Right atrium auricular region (tissue), 2 donors: ENCODE measurements at regions not wholly inside any gene's neighbourhood (a gene's known extent, or its start where the extent isn't known, plus 50 kb on each side); places are given as distances from the start of the nearest gene placed in this dataset.
"Not testable (repeated sequence)": the region's sequence is repeated elsewhere in the genome, so short reads cannot be mapped to it uniquely, and the experiment has no call there.

Experiments
- DNase-seq: peaks from one replicate; pipeline ENCODE4 v3.0.0-alpha.2; 2019; ENCODE audit warnings: low spot score
- H3K27ac ChIP-seq, 2 donors: fragments of 200-600 bp; sonication (generic); 1 replicate in 1 of 2; 2 replicates in 1 of 2; pipeline ENCODE4 v1.5.1; 2016 to 2019
- H3K27me3 ChIP-seq, 2 donors: fragments of 200-600 bp; sonication (generic); one replicate each; pipeline versions ENCODE4 v1.5.1 to v1.6.0; 2017 to 2019
- H3K36me3 ChIP-seq: fragments of 200-600 bp; sonication (generic); one replicate; pipeline ENCODE4 v1.5.1; 2016
- H3K4me1 ChIP-seq, 2 donors: fragments of 200-600 bp; sonication (generic); one replicate each; pipeline versions ENCODE4 v1.5.1 to v1.6.0; 2017 to 2019
- H3K4me3 ChIP-seq, 2 donors: fragments of 200-600 bp; sonication (generic); 1 replicate in 1 of 2; 2 replicates in 1 of 2; pipeline ENCODE4 v1.5.1; 2017 to 2019; ENCODE audit warnings: mild to moderate bottlenecking in 1 of 2, moderate library complexity in 1 of 2
- H3K9me3 ChIP-seq, 2 donors: fragments of 200-600 bp; sonication (generic); one replicate each; pipeline ENCODE4 v1.5.1; 2019
- TF ChIP-seq, protein P1 (sequence below), 2 donors: fragments of 200-600 bp; sonication (generic); IDR thresholded peaks; one replicate each; pipeline ENCODE4 v1.5.1; 2019; ENCODE audit warnings: antibody characterized with exemption in 2 of 2

DNA sequence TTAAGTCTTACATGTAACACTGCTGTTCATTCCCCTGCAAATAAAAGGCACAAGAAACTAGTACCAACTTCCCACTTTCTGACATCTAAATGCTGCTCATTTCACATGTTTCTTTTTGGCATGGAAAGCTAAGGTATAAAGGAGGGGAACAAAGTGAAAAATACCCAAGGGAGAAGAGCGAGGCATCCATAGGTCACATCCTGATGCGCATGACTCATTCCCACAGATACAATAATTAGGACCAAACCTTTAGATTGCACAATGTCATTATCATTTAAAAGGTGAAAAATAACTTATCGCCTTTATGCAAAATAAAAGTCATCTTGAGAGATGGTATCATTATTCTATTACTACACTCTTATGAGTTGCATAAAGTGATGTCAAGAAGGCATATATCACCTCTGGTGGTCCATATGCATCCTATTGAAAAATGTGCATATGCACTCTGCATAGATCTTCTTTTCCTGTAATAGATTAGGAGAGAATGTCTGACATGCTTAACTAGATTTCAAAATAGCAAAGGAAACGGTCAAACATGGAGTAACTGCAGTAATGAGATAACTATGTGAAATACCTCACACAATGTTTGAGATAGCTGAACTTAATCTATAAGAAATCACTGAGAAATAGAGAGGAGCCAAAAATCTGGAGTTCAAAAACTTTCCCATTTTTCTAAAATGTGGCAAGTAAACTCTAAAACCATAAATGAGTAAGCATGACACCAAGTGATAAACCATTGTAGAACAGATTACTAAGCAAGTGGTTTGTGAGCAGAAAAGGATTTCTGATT lies 382.5 kb upstream of the TMTC1 start:
- DNase-seq, result no peak
- H3K36me3 ChIP-seq, result no peaks in the 10 kb centered on the region

DNA sequence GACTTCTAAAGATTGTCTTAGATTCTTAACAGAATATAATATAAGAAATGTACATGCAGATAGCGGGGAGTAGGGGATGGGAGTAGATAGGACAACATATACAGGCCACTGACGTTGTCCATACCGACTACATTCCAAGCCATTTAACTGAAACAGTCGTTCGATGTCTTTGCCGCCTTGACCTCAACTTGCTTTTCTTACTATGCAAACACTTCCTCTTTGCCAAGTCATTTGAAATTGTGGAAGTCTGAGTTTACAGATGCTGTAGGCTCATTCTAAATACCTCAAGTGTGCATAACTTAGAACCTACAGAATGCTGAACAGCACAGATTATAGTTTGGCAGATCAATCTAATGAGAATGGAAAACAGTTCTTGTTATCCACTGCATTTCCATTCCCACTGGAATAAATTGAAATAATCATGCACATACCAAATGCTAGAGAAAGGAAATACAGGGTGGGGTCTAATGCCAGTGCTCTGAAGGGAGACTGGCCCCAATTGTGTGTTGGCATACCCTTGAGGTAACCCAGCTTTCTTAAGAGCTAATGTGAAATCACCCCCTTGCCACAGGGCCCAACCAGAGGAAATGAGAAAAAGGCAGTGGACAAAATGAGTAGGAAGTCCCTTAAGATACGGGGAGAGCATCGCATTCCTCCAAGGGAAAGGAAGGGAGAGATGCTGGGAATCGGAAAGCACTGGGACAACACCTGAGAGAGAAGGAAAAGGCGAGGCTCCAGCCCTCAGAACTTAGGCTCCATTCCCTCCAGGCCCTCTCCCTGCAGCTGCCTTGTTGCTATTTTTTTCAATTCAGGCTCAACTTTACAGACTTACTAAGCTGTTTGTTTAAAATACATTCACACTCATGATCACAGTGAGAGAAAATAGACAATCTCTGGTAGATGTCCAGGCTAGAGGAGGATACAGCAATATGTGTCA lies 380.9 kb upstream of the TMTC1 start:
- H3K27me3 ChIP-seq, result no peaks in the 10 kb centered on the region
- peaks cover 0 to under 1% of the 10 kb centered on the region in 2 donors for H3K4me1 ChIP-seq
- no peaks in the 10 kb centered on the region for H3K9me3 ChIP-seq
- no peaks in the 10 kb centered on the region for H3K36me3 ChIP-seq
- no peak for DNase-seq
- TF ChIP-seq, protein P1, sequence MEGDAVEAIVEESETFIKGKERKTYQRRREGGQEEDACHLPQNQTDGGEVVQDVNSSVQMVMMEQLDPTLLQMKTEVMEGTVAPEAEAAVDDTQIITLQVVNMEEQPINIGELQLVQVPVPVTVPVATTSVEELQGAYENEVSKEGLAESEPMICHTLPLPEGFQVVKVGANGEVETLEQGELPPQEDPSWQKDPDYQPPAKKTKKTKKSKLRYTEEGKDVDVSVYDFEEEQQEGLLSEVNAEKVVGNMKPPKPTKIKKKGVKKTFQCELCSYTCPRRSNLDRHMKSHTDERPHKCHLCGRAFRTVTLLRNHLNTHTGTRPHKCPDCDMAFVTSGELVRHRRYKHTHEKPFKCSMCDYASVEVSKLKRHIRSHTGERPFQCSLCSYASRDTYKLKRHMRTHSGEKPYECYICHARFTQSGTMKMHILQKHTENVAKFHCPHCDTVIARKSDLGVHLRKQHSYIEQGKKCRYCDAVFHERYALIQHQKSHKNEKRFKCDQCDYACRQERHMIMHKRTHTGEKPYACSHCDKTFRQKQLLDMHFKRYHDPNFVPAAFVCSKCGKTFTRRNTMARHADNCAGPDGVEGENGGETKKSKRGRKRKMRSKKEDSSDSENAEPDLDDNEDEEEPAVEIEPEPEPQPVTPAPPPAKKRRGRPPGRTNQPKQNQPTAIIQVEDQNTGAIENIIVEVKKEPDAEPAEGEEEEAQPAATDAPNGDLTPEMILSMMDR (IDR thresholded peaks at IDR 0.05), result no peak
- no peak overlapping the region for H3K4me3 ChIP-seq
- no peak overlapping the region for H3K27ac ChIP-seq

More for the DNA sequence above, 382.5 kb upstream of the TMTC1 start:
- Histone ChIP-seq H3K27ac (no peak overlapping the region), H3K4me1 (peaks cover 0 to 7% of the 10 kb centered on the region in 2 donors), H3K9me3 (no peaks in the 10 kb centered on the region), H3K4me3 (no peak overlapping the region), H3K27me3 (no peaks in the 10 kb centered on the region)
- TF ChIP-seq, protein P1 (IDR thresholded peaks at IDR 0.05), result no peak

DNA sequence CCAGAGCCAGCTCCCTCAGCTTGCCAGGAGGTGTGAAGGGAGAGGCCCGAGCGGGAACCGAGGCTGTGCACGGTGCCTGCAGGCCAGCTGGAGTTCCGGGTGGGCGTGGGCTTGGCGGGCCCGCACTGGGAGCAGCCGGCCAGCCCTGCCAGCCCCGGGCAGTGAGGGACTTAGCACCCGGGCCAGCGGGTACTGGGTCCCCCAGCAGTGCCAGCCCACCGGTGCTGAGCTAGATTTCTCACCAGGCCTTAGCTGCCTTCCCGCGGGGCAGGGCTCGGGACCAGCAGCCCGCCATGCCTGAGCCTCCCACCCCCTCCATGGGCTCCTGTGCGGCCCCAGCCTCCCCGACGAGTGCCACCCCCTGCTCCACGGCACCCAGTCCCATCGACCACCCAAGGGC lies 373.1 kb upstream of the TMTC1 start:
- DNase-seq, H3K4me3 ChIP-seq: not testable (repeated sequence)

DNA sequence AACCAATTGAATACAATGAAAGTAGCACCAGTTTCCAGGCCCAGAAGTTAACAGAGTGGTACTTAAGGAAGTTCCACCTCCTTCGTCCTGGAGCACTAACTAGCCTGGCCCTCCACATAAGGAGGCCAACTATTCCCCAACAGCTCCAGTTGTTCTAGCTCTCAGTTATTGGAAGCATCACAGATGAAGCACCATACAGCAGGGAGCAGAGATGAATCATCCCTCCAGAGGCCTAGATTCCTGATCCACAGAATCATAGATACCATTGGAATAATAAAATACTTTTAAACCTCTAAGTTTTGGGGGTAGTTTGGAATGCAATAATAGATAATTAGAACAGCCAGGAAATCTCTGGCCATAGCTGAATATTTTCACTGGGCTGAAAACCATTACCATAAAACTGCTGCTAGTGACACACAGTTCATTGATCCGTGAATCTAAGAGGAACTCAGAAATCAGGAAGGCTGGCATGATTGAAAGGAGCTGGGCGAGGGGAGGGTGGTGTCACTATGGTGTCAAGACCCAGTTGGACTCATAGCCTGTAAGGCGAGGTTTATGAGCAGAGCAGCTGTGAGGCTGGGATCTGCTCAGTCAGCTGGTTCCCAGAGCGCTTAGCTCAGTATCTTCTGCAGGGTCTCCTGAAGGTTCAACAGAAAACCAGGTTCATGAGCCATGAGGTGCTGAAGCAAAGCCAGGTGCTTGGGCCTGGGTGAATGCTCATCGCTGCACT lies 371.4 kb upstream of the TMTC1 start:
- no peak for DNase-seq
- TF ChIP-seq, protein P1 (IDR thresholded peaks at IDR 0.05), result no peak
- Histone ChIP-seq H3K4me1 (no peaks in the 10 kb centered on the region), H3K27me3 (no peaks in the 10 kb centered on the region), H3K4me3 (no peak overlapping the region), H3K9me3 (peaks cover 0 to 11% of the 10 kb centered on the region in 2 donors), H3K27ac (no peak overlapping the region), H3K36me3 (no peaks in the 10 kb centered on the region)

More for the DNA sequence above, 373.1 kb upstream of the TMTC1 start:
- not testable (repeated sequence) for H3K4me1 ChIP-seq, H3K27me3 ChIP-seq, H3K27ac ChIP-seq, H3K36me3 ChIP-seq
- peaks cover 0 to 11% of the 10 kb centered on the region in 2 donors for H3K9me3 ChIP-seq

DNA sequence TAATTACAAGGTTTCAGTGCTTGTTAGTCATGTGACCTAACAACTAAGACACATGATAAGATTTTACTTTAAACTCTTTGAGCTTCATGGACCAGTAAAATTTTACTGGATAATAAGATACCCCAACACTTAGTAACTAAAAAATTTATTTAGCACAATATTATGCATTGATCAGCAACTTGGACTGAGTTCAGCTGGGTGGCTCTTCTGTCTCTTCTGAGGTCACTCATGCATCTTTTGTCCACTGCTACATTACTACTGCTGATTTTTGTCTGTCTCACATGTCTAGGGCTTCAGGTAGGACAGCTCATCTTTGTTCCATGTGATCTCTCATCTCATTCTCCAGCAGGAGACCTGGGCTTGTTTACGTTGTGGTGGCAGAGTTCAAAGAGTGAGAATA lies 370.2 kb upstream of the TMTC1 start:
- no peak overlapping the region for H3K4me3 ChIP-seq
- TF ChIP-seq, protein P1 (IDR thresholded peaks at IDR 0.05), result no peak
- no peak for DNase-seq
- H3K27me3 ChIP-seq, result no peaks in the 10 kb centered on the region
- H3K4me1 ChIP-seq, result no peaks in the 10 kb centered on the region
- H3K9me3 ChIP-seq, result peaks cover 0 to 11% of the 10 kb centered on the region in 2 donors
- no peaks in the 10 kb centered on the region for H3K36me3 ChIP-seq
- H3K27ac ChIP-seq, result no peak overlapping the region
